Kidney (tissue), 13 donors: ENCODE measurements at regions not wholly inside any gene's neighbourhood (a gene's known extent, or its start where the extent isn't known, plus 50 kb on each side); places are given as distances from the start of the nearest gene placed in this dataset.

ENCODE experiments used
- DNase-seq, 5 donors: peaks; one replicate each; pipeline ENCODE4 v3.0.0-alpha.2; 2013 to 2020
- FAIRE-seq: peaks from 2 replicates; lab custom pipeline; 2012; peaks lifted over from hg19 to GRCh38; lab: Jason Lieb, UNC
- H3K27ac ChIP-seq, 2 donors: one replicate each; pipeline ENCODE4 v1.7.0; 2013; ENCODE audit warnings: low read depth in 2 of 2, low read length in 2 of 2, inconsistent platforms in 1 of 2
- H3K27me3 ChIP-seq: one replicate; pipeline ENCODE4 v1.7.1; 2013; ENCODE audit warnings: low read length, inconsistent platforms; ENCODE audit not compliant: control insufficient read depth, insufficient read depth
- H3K36me3 ChIP-seq, 3 donors: one replicate each; pipeline versions ENCODE4 v1.7.0 to v1.7.1; 2013; ENCODE audit warnings: low read length in 3 of 3, control low read depth in 1 of 3, inconsistent platforms in 1 of 3; ENCODE audit not compliant: insufficient read depth in 3 of 3, control insufficient read depth in 2 of 3
- H3K4me1 ChIP-seq, 3 donors: one replicate each; pipeline versions ENCODE4 v1.7.0 to v1.7.1; 2013; ENCODE audit warnings: low read length in 3 of 3, inconsistent platforms in 1 of 3, low read depth in 1 of 3; ENCODE audit not compliant: control insufficient read depth in 2 of 3, insufficient read depth in 2 of 3
- H3K4me3 ChIP-seq, 3 donors: one replicate each; pipeline versions ENCODE4 v1.7.0 to v1.8.1; 2013; ENCODE audit warnings: low read length in 3 of 3, control low read depth in 1 of 3, inconsistent platforms in 1 of 3
- H3K9ac ChIP-seq, 3 donors: one replicate each; pipeline versions ENCODE4 v1.7.0 to v1.7.1; 2013; ENCODE audit warnings: low read length in 3 of 3, control low read depth in 1 of 3, inconsistent platforms in 1 of 3
- H3K9me3 ChIP-seq, 3 donors: one replicate each; pipeline versions ENCODE4 v1.7.0 to v1.7.1; 2013; ENCODE audit warnings: low read length in 3 of 3, control low read depth in 1 of 3, inconsistent platforms in 1 of 3; ENCODE audit not compliant: control insufficient read depth in 2 of 3, insufficient read depth in 1 of 3
- intact Hi-C: fragments of 100-400 bp; cut with DNase I; formaldehyde crosslinking; loops from one replicate; pipeline ENCODE4 v1.11.1; 2022
- TF ChIP-seq, protein P1 (sequence below): IDR thresholded peaks from 3 replicates; pipeline ENCODE4 v1.5.1; 2012; ENCODE audit warnings: mild to moderate bottlenecking, moderate library complexity, borderline replicate concordance; ENCODE audit not compliant: insufficient read depth; ENCODE audit errors: extremely low read depth
- donor health status: control.
- donor health status: control.
- donor health status: control.
- donor health status: control.
- donor health status: control.
- donor health status: DM: yes; HTN: yes; CAD: no.
- donor health status: Normal renal cell carcinoma (clear cell type).

DNA sequence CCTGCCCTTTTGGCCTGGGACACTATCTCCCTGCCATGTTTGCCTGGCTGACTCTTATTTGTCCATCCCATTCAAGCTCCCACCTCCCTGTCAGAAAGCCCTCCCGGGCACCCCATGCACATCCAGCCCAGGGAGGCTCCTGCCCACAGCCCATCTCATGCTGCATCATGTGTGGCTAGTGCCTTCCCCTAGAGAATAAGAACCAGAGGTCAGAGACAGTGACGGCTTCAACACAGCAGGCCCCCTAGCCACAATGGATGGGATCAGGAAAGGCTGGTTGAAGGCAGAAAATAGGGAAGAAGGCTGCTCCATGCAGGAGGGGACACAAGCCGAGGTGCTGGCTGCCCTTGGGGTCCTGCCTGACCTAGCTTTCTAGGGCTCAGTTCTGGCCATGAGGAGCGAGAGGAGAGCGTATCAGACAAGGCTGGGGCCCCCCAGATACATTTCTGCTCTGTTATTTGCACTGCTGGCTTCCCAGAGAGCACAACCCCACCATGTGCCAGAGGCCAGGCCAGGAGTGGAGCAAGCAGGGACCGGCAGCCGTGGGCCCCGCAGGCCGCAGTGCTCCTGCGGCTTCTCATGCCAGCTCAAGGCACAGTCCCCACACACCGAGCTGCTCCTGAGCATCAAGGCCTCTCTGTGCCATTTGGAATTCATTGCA, 161.1 kb upstream of the ZMIZ1 start:
- Histone ChIP-seq H3K4me1 (peaks cover 0 to 4% (median 4%) of the 10 kb centered on the region in 3 donors), H3K4me3 (no peak overlapping the region), H3K27me3 (no peaks in the 10 kb centered on the region), H3K9me3 (no peaks in the 10 kb centered on the region), H3K9ac (no peak overlapping the region), H3K27ac (no peak overlapping the region), H3K36me3 (no peaks in the 10 kb centered on the region)
- FAIRE-seq (no peak), DNase-seq (peak in 1 of 5 donors; percentile 35)
- TF ChIP-seq, protein P1, sequence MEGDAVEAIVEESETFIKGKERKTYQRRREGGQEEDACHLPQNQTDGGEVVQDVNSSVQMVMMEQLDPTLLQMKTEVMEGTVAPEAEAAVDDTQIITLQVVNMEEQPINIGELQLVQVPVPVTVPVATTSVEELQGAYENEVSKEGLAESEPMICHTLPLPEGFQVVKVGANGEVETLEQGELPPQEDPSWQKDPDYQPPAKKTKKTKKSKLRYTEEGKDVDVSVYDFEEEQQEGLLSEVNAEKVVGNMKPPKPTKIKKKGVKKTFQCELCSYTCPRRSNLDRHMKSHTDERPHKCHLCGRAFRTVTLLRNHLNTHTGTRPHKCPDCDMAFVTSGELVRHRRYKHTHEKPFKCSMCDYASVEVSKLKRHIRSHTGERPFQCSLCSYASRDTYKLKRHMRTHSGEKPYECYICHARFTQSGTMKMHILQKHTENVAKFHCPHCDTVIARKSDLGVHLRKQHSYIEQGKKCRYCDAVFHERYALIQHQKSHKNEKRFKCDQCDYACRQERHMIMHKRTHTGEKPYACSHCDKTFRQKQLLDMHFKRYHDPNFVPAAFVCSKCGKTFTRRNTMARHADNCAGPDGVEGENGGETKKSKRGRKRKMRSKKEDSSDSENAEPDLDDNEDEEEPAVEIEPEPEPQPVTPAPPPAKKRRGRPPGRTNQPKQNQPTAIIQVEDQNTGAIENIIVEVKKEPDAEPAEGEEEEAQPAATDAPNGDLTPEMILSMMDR = no peak
- intact Hi-C loops = no loop called here

DNA sequence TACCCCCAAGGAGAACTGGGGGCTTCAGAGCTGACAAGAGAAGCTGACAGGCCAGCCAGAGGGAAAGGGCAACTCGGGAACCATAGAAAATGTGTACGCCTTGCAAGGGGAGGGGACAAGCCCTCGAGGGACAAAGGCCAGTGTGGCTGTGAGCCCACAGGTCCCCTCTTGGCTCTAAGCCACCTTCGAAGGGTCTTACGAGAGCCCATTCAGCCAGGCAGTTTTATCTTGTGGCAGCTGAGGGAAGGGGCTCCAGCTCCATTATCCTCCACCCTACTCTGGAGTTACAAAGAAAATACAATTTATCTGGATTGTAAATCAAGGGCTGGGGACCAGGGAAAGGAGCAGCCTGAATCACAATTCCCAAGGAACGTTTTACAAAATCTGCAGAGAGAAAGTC, 159.5 kb upstream of the ZMIZ1 start:
- TF ChIP-seq, protein P1 = no peak
- DNase-seq (peak in 4 of 5 donors; percentile 64 to 80 (median 72)), FAIRE-seq (no peak)
- Histone ChIP-seq H3K4me3 (no peak overlapping the region), H3K36me3 (no peaks in the 10 kb centered on the region), H3K27ac (no peak overlapping the region), H3K27me3 (no peaks in the 10 kb centered on the region), H3K9me3 (no peaks in the 10 kb centered on the region), H3K9ac (no peak overlapping the region), H3K4me1 (peaks cover 0 to 9% (median 6%) of the 10 kb centered on the region in 3 donors)
- intact Hi-C loops = no loop called here

DNA sequence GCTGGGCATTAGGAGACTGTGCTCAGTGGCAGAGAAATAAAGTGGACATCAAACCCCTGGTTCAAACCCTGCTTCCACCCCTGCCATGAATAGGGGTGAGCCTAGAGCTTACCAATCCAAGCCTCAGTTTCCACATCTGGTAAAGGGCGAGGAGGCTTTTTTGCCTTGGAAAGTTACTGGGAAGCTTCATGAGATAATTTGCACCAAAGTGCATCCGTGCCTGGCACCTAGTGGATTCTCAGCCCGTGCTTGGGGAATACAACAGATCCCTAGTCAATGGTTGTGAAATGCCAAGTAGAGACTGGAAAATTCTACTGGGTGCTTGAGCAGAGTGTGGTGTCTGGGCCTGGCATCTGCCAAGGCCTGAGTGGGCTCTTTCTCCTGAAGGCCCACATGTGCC, 158.7 kb upstream of the ZMIZ1 start:
- DNase-seq (no peak), FAIRE-seq (no peak)
- TF ChIP-seq, protein P1 = no peak
- intact Hi-C loops = no loop called here
- Histone ChIP-seq H3K27ac (no peak overlapping the region), H3K9ac (no peak overlapping the region), H3K4me3 (no peak overlapping the region), H3K9me3 (no peaks in the 10 kb centered on the region), H3K36me3 (no peaks in the 10 kb centered on the region), H3K27me3 (no peaks in the 10 kb centered on the region), H3K4me1 (peaks cover 0 to 12% (median 8%) of the 10 kb centered on the region in 3 donors)
